A549 (cell line): ENCODE measurements at regions not wholly inside any gene's neighbourhood (a gene's known extent, or its start where the extent isn't known, plus 50 kb on each side); places are given as distances from the start of the nearest gene placed in this dataset.

Experiments used
- ELK1 ChIP-seq: fragments of 150-350 bp; IDR thresholded peaks from 2 replicates; pipeline ENCODE4 v1.6.1; 2014; ENCODE audit warnings: low read depth, mild to moderate bottlenecking, low read length
- MAX ChIP-seq: IDR thresholded peaks from 2 replicates; pipeline ENCODE4 v1.6.1; 2012
- MYC ChIP-seq: IDR thresholded peaks from 2 replicates; pipeline ENCODE4 v1.6.1; 2012; ENCODE audit warnings: mild to moderate bottlenecking, inconsistent platforms, low read length, improper control_type of control experiment, borderline replicate concordance

GRCh38 chr7:109497053-109497452 lies 927.4 kb downstream of the DNAJB9 start:
- TF ChIP-seq MAX, result no peak
- TF ChIP-seq ELK1, result no peak
- no peak for TF ChIP-seq MYC
